HuH-7 (cell line): ENCODE measurements at regions not wholly inside any gene's neighbourhood (a gene's known extent, or its start where the extent isn't known, plus 50 kb on each side); places are given as distances from the start of the nearest gene placed in this dataset.
"Not testable (repeated sequence)": the region's sequence is repeated elsewhere in the genome, so short reads cannot be mapped to it uniquely, and the experiment has no call there.

Experiments
- DNase-seq: peaks from one replicate; pipeline ENCODE4 v3.0.0; 2011; ENCODE audit warnings: low spot score

GRCh38 chr1:118563981-118564951 lies 379.2 kb upstream of the SPAG17 start:
- no peak for DNase-seq

- no peak for DNase-seq
Observed at GRCh38 chr1:118558933-118559332, 373.9 kb upstream of the SPAG17 start.

GRCh38 chr1:118556936-118557335 lies 371.9 kb upstream of the SPAG17 start:
- DNase-seq = no peak

- DNase-seq = no peak
Observed at GRCh38 chr1:118555638-118556037, 370.6 kb upstream of the SPAG17 start.

- no peak for DNase-seq
Observed at GRCh38 chr1:118535901-118536300, 350.9 kb upstream of the SPAG17 start.

DNA sequence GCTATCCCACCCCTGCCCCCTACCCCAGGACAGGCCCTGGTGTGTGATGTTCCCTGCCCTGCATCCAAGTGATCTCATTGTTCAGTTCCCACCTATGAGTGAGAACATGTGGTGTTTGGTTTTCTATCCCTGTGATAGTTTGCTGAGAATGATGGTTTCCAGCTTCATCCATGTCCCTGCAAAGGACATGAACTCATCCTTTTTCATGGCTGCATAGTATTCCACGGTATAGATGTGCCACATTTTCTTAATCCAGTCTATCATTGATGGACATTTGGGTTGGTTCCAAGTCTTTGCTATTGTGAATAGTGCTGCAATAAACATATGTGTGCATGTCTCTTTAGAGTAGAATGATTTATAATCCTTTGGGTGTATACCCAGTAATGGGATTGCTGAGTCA lies 326.9 kb upstream of the SPAG17 start:
- not testable (repeated sequence) for DNase-seq

- DNase-seq = no peak
Observed at GRCh38 chr1:118504867-118505266, 319.8 kb upstream of the SPAG17 start.

- DNase-seq = no peak
Observed at GRCh38 chr1:118504221-118504644, 319.2 kb upstream of the SPAG17 start.

DNA sequence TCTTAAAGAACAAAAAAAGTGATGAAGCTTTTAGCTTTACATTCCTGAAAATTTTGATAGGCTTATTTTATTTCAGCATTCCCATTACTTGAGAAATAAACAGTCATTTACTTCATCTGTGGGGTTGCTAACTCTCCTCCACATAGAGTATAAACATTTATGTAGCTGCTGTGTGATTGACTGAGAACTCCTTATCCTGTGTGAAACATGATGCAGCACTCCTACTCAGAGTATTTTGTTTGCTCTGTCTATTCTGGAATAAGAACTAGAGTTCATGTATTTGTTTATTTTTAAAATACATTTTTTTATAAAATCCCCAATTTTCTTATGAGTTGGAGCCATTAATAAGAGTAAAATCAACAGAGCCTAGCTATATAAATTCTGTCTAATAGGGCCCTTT lies 318.7 kb upstream of the SPAG17 start:
- no peak for DNase-seq

GRCh38 chr1:118494998-118495397 lies 310.0 kb upstream of the SPAG17 start:
- DNase-seq = no peak

DNA sequence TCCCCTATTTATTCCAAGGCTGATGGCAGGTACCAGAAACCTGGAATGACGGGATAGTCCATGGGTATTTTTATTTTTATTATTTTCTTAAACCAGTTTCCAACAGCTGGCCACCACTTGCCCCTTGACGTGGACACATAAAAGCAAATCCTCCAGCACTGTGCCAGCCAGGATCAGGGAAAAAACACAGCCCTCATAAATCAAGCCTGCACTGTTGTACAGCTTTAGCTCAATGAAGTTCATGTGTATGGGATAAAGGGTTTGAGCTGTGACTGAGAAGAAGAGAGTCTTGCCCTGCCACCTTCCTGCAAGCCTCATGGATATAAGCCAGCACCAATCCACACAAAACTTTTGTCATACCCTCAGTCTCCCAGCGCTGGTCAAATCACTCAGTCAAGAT lies 303.8 kb upstream of the SPAG17 start:
- no peak for DNase-seq

DNA sequence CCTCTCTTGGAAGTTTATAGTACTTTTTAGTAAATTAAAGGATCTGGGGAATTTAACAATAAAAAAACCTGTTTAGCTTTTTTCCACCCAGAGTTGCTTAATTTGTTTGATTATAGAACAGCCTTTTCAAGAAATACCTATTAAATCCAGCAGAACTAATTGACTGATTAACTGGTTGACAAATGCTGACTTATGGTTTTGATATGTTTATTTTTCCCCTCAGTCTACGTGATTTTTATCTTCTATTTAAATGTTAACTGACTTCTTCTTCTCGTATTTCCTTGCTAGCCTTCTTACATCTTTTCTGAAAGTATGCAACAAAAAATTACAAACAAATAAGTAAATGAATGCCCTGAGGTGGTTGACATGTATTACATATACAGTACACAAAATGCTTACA lies 302.9 kb upstream of the SPAG17 start:
- DNase-seq = no peak

GRCh38 chr1:118487091-118487490 lies 302.1 kb upstream of the SPAG17 start:
- DNase-seq = no peak

DNA sequence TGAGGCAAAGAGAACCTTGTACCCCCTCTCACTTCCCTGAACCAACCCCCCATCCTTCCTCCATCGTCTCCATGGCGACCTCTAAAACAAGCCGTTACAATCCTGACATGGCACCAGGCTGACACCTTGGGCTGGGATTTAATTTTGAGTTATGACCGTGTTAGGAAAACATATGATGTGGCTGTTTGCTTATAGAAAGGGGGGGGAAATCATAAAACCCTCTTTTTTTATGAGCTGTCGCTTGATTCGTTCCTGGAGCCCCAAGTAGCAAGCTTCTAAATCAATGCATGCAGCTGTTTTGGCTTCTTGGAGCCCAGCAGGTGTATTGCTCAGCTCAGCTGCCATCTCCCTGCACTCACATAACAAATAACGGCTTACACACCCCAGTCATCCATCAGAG lies 301.2 kb upstream of the SPAG17 start:
- no peak for DNase-seq

GRCh38 chr1:118485757-118486156 lies 300.7 kb upstream of the SPAG17 start:
- no peak for DNase-seq

- no peak for DNase-seq
Observed at GRCh38 chr1:118484893-118485292, 299.9 kb upstream of the SPAG17 start.

- DNase-seq = no peak
Observed at GRCh38 chr1:118483245-118484006, 298.4 kb upstream of the SPAG17 start.

DNA sequence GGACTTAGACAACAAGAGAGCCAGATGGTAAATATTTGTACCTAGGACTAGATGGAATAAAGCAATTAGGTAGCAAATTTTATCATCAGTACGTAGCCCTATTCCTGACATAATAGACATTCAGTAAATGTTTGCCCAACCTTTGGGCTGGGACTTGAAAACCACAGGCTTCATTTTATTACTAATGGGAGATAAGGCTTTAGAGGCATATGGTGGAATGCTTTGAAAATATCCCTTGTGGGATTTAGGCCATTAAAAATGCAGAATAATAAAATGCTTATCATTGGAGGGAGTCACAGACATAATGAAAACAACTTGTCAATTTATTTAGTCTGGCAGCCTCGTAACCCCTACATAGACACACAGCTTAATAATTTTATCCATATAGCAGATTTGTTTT lies 296.1 kb upstream of the SPAG17 start:
- DNase-seq = peak; percentile 5

DNA sequence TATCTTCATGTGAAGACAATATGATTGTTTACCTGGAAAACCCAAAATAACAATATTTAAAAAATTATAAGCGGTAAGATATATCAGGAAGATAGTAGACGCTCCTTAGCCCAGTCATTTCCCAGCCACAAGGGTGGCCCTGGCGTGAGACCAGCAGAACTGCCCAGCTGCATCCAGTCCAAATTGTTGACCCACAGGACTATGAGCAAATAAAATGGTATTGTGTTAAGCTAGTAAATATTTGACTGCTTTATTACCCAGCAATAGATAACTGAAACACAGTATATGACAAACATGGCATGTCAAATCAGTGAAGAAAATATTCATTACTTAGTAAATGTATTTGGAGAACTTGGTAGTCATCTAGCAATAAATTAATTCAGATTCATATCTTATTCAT lies 294.3 kb upstream of the SPAG17 start:
- peak; percentile 5 for DNase-seq

GRCh38 chr1:118473825-118474224 lies 288.8 kb upstream of the SPAG17 start:
- DNase-seq = no peak

DNA sequence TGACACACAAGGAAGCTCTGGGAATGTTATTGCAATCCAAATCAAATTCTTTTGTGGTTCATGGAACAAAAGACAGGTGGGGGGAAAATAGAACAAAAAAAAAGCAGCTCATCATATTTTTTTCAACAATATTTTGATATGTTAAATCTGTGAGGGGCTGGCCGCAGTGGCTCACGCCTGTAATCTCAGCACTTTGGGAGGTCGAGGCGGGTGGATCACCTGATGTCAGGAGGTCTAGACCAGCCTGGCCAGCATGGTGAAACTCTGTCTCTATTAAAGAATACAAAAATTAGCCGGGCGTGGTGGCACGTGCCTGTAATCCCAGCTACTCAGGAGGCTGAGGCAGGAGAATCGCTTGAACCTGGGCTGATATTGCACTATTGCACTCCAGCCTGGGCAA lies 279.4 kb upstream of the SPAG17 start:
- DNase-seq = not testable (repeated sequence)

DNA sequence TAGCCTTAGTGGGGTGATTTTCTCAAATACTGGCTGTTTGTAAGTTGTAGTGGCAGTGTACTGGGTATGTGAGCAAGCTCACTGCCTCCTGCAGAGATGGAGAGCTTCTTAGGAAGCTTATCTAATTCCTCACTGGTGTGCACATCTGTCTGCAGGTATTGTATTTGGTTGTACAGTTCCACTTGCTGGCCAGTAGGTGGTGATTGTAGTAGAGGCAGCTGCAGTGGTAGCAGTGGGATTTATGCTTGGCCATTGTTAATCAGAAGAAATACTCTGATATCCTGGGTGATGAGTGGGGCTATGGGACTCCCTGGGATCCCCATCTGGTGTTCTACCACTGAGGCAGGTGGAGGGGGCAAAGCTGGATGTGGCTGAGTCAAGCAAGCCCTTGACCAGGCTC lies 276.1 kb upstream of the SPAG17 start:
- no peak for DNase-seq

DNA sequence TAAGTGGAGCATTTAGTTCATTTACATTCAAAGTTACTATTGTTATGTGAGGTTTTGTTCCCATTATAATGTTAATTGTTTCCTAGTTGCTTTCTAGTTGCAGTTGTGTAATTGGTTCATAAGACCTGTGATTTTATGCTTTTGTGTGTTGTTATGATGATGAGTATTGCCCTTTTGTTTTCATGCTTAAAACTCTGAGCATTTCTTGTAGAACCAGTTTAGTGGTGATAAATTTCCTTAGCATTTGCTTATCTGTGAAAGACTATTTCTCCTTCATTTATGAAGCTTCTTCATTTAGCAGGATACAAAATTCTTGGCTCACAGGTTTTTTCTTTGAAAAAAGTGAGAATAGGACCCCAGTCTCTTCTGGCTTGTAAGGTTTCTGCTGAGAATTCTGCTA lies 274.8 kb upstream of the SPAG17 start:
- DNase-seq = no peak
